HEK293T (cell line): ENCODE measurements at regions not wholly inside any gene's neighbourhood (a gene's known extent, or its start where the extent isn't known, plus 50 kb on each side); places are given as distances from the start of the nearest gene placed in this dataset.

Source experiments
- CTCF ChIA-PET: fragments of 350-600 bp; formaldehyde crosslinking; extraction: SDS; loops from one replicate; lab custom pipeline; 2021; ENCODE audit warnings: antibody characterized with exemption, inconsistent platforms; lab: Yijun Ruan, JAX
- POLR2A ChIA-PET: fragments of 350-600 bp; formaldehyde crosslinking; extraction: SDS; loops from one replicate; lab custom pipeline; 2020; ENCODE audit warnings: antibody characterized with exemption, inconsistent platforms; lab: Yijun Ruan, JAX
- DNase-seq: peaks from one replicate; pipeline ENCODE4 v3.0.0; 2012; ENCODE audit warnings: mixed read lengths; ENCODE audit errors: extremely low spot score
- ARNT ChIP-seq: fragments of 450-650 bp; IDR thresholded peaks from 2 replicates; pipeline ENCODE4 v1.6.1; 2017; ENCODE audit warnings: mild to moderate bottlenecking
- BHLHE40 ChIP-seq: fragments of 450-650 bp; IDR thresholded peaks from 2 replicates; pipeline ENCODE4 v1.6.1; 2016; ENCODE audit warnings: mild to moderate bottlenecking, moderate library complexity, borderline replicate concordance
- CTBP1 ChIP-seq: fragments of 450-650 bp; IDR thresholded peaks from 2 replicates; pipeline ENCODE4 v1.6.1; 2016; ENCODE audit warnings: borderline replicate concordance
- ELF4 ChIP-seq: fragments of 450-650 bp; IDR thresholded peaks from 2 replicates; pipeline ENCODE4 v1.6.1; 2017; ENCODE audit warnings: antibody characterized with exemption
- FOXA1 ChIP-seq: fragments of 450-650 bp; IDR thresholded peaks from 2 replicates; pipeline ENCODE4 v1.6.1; 2016; ENCODE audit warnings: mild to moderate bottlenecking
- FOXK2 ChIP-seq: fragments of 450-650 bp; IDR thresholded peaks from 2 replicates; pipeline ENCODE4 v1.6.1; 2016; ENCODE audit warnings: mild to moderate bottlenecking
- FOXM1 ChIP-seq: fragments of 450-650 bp; IDR thresholded peaks from 2 replicates; pipeline ENCODE4 v1.6.1; 2017; ENCODE audit warnings: mild to moderate bottlenecking, borderline replicate concordance
- HDGF ChIP-seq: fragments of 450-650 bp; IDR thresholded peaks from 2 replicates; pipeline ENCODE4 v1.6.1; 2017; ENCODE audit warnings: antibody characterized with exemption, borderline replicate concordance
- L3MBTL2 ChIP-seq: fragments of 450-650 bp; conservative IDR thresholded peaks from 2 replicates; pipeline ENCODE4 v1.6.1; 2016; ENCODE audit warnings: mild to moderate bottlenecking
- LEF1 ChIP-seq: fragments of 450-650 bp; IDR thresholded peaks from 2 replicates; pipeline ENCODE4 v1.6.1; 2017; ENCODE audit warnings: mild to moderate bottlenecking, borderline replicate concordance
- NFRKB ChIP-seq: fragments of 450-650 bp; IDR thresholded peaks from 2 replicates; pipeline ENCODE4 v1.6.1; 2016; ENCODE audit warnings: mild to moderate bottlenecking, moderate library complexity
- PKNOX1 ChIP-seq: fragments of 450-650 bp; IDR thresholded peaks from 2 replicates; pipeline ENCODE4 v1.6.1; 2016
- SP1 ChIP-seq: fragments of 450-650 bp; IDR thresholded peaks from 2 replicates; pipeline ENCODE4 v1.6.1; 2017
- SUZ12 ChIP-seq: fragments of 450-650 bp; IDR thresholded peaks from 2 replicates; pipeline ENCODE4 v1.6.1; 2016; ENCODE audit warnings: mild to moderate bottlenecking
- TARDBP ChIP-seq: fragments of 450-650 bp; IDR thresholded peaks from 2 replicates; pipeline ENCODE4 v1.6.1; 2016
- ZNF384 ChIP-seq: fragments of 450-650 bp; IDR thresholded peaks from 2 replicates; pipeline ENCODE4 v1.6.1; 2016

GRCh38 chr4:53672873-53673272, 81.6 kb upstream of the LNX1 start:
- TF ChIP-seq ZNF384 (no peak), HDGF (no peak), SUZ12 (no peak), FOXM1 (no peak), L3MBTL2 (no peak), SP1 (no peak), TARDBP (no peak), FOXK2 (no peak), CTBP1 (no peak), LEF1 (no peak), ELF4 (no peak), NFRKB (no peak), PKNOX1 (no peak), BHLHE40 (no peak), FOXA1 (no peak), ARNT (no peak)
- DNase-seq: no peak
- POLR2A ChIA-PET: no interaction called here
- CTCF ChIA-PET: no interaction called here

GRCh38 chr4:53671757-53672156, 80.5 kb upstream of the LNX1 start:
- ChIA-PET POLR2A (no interaction called here), CTCF (interaction anchor here (0.6 kb wide), 1 partner anchor 32 kb away, joined by 3 read pairs; no protein-coding TSS in a partner anchor)
- DNase-seq: no peak
- TF ChIP-seq PKNOX1 (no peak), BHLHE40 (no peak), ELF4 (no peak), LEF1 (no peak), FOXA1 (no peak), HDGF (no peak), NFRKB (no peak), FOXK2 (no peak), FOXM1 (no peak), TARDBP (no peak), SUZ12 (no peak), ZNF384 (no peak), SP1 (no peak), CTBP1 (no peak), ARNT (no peak), L3MBTL2 (no peak)

GRCh38 chr4:53659737-53660136, 68.5 kb upstream of the LNX1 start:
- ChIA-PET CTCF (no interaction called here), POLR2A (no interaction called here)
- TF ChIP-seq L3MBTL2 (no peak), ARNT (no peak), FOXM1 (no peak), FOXA1 (no peak), BHLHE40 (no peak), NFRKB (no peak), PKNOX1 (no peak), FOXK2 (no peak)
- no peak for DNase-seq

GRCh38 chr4:53659112-53659511, 67.8 kb upstream of the LNX1 start:
- ChIA-PET POLR2A (no interaction called here), CTCF (no interaction called here)
- TF ChIP-seq LEF1 (no peak), ARNT (no peak), FOXM1 (no peak), FOXK2 (no peak), BHLHE40 (no peak), CTBP1 (no peak), ZNF384 (no peak), TARDBP (no peak), HDGF (no peak), SUZ12 (no peak), L3MBTL2 (no peak), PKNOX1 (no peak), ELF4 (no peak), SP1 (no peak), NFRKB (no peak), FOXA1 (no peak)
- no peak for DNase-seq

GRCh38 chr4:53658029-53658428, 66.7 kb upstream of the LNX1 start:
- CTCF ChIA-PET: no interaction called here
- TF ChIP-seq HDGF (no peak), ZNF384 (no peak), ARNT (no peak), PKNOX1 (no peak), SUZ12 (no peak), FOXA1 (no peak), FOXM1 (no peak), ELF4 (no peak), NFRKB (no peak), SP1 (no peak), FOXK2 (no peak)
- POLR2A ChIA-PET: no interaction called here
- DNase-seq: no peak
